HG02885 (cell line): ENCODE measurements at regions not wholly inside any gene's neighbourhood (a gene's known extent, or its start where the extent isn't known, plus 50 kb on each side); places are given as distances from the start of the nearest gene placed in this dataset.

Experiments
- ATAC-seq: cut with Tn5 transposase; IDR thresholded peaks from one replicate; pipeline ENCODE4 v1.9.1; 2021; ENCODE audit warnings: mild to moderate bottlenecking; ENCODE audit not compliant: unreplicated experiment, poor library complexity

- ATAC-seq = no peak
Observed at GRCh38 chr1:229948438-229948837, 118.6 kb upstream of the GALNT2 start.

- ATAC-seq = no peak
Observed at GRCh38 chr1:229949500-229949899, 117.5 kb upstream of the GALNT2 start.

- ATAC-seq = no peak
Observed at GRCh38 chr1:229950020-229950419, 117.0 kb upstream of the GALNT2 start.

GRCh38 chr1:229950908-229951307, 116.1 kb upstream of the GALNT2 start:
- no peak for ATAC-seq

- ATAC-seq = no peak
Observed at GRCh38 chr1:229951856-229952534, 115.0 kb upstream of the GALNT2 start.

- no peak for ATAC-seq
Observed at GRCh38 chr1:229952670-229953520, 114.1 kb upstream of the GALNT2 start.

- no peak for ATAC-seq
Observed at GRCh38 chr1:229953736-229954326, 113.2 kb upstream of the GALNT2 start.

GRCh38 chr1:229964281-229964680, 102.8 kb upstream of the GALNT2 start:
- no peak for ATAC-seq

GRCh38 chr1:229970714-229971113, 96.3 kb upstream of the GALNT2 start:
- no peak for ATAC-seq

- ATAC-seq = no peak
Observed at GRCh38 chr1:229971141-229971540, 95.9 kb upstream of the GALNT2 start.

GRCh38 chr1:229972600-229973296, 94.3 kb upstream of the GALNT2 start:
- no peak for ATAC-seq

GRCh38 chr1:229973297-229973612, 93.8 kb upstream of the GALNT2 start:
- ATAC-seq = no peak

- no peak for ATAC-seq
Observed at GRCh38 chr1:229975047-229975446, 92.0 kb upstream of the GALNT2 start.

GRCh38 chr1:229980009-229980408, 87.0 kb upstream of the GALNT2 start:
- no peak for ATAC-seq

GRCh38 chr1:229981736-229982135, 85.3 kb upstream of the GALNT2 start:
- ATAC-seq = no peak

GRCh38 chr1:229984310-229984991, 82.6 kb upstream of the GALNT2 start:
- no peak for ATAC-seq

GRCh38 chr1:229984992-229985612, 81.9 kb upstream of the GALNT2 start:
- no peak for ATAC-seq

GRCh38 chr1:229985613-229986010, 81.4 kb upstream of the GALNT2 start:
- ATAC-seq = no peak

GRCh38 chr1:229986737-229987337, 80.2 kb upstream of the GALNT2 start:
- ATAC-seq = no peak

- ATAC-seq = no peak
Observed at GRCh38 chr1:229987953-229988352, 79.1 kb upstream of the GALNT2 start.
